A549 (cell line): ENCODE measurements at regions not wholly inside any gene's neighbourhood (a gene's known extent, or its start where the extent isn't known, plus 50 kb on each side); places are given as distances from the start of the nearest gene placed in this dataset.

Source experiments
- ESRRA ChIP-seq: fragments of 150-350 bp; IDR thresholded peaks from 2 replicates; pipeline ENCODE4 v1.6.1; 2014; ENCODE audit warnings: mild to moderate bottlenecking, low read length, borderline replicate concordance
- HDAC2 ChIP-seq: fragments of 200-600 bp; sonication (generic); IDR thresholded peaks from 2 replicates; pipeline ENCODE4 v1.6.1; 2016
- JUN ChIP-seq, 2 experiments: fragments of >200 bp; sonication (Bioruptor Twin); formaldehyde crosslinking; IDR thresholded peaks; 2 replicates in 1 of 2; 3 replicates in 1 of 2; pipeline ENCODE4 v1.6.1; 2016 to 2017
- KDM5A ChIP-seq: fragments of 200-600 bp; sonication (generic); IDR thresholded peaks from 2 replicates; pipeline ENCODE4 v1.6.1; 2016; ENCODE audit warnings: antibody characterized with exemption, mild to moderate bottlenecking
- MAFK ChIP-seq: fragments of 450-650 bp; IDR thresholded peaks from 2 replicates; pipeline ENCODE4 v1.6.1; 2014; ENCODE audit not compliant: partially characterized antibody
- MYC ChIP-seq: IDR thresholded peaks from 2 replicates; pipeline ENCODE4 v1.6.1; 2012; ENCODE audit warnings: mild to moderate bottlenecking, inconsistent platforms, low read length, improper control_type of control experiment, borderline replicate concordance
- NFE2L2 ChIP-seq: fragments of 150-350 bp; conservative IDR thresholded peaks from 2 replicates; pipeline ENCODE4 v1.6.1; 2014; ENCODE audit warnings: low read length
- TP53 ChIP-seq: fragments of 250-450 bp; sonication (Bioruptor Pico); IDR thresholded peaks from 2 replicates; pipeline ENCODE4 v1.5.0; 2021; ENCODE audit warnings: mild to moderate bottlenecking, moderate library complexity
- TF ChIP-seq, protein P1 (sequence below): fragments of >200 bp; sonication (Bioruptor Twin); formaldehyde crosslinking; IDR thresholded peaks from 3 replicates; pipeline ENCODE4 v1.5.1; 2016
- TF ChIP-seq, protein P2 (sequence below): IDR thresholded peaks from 2 replicates; pipeline ENCODE4 v1.6.1; 2012

DNA sequence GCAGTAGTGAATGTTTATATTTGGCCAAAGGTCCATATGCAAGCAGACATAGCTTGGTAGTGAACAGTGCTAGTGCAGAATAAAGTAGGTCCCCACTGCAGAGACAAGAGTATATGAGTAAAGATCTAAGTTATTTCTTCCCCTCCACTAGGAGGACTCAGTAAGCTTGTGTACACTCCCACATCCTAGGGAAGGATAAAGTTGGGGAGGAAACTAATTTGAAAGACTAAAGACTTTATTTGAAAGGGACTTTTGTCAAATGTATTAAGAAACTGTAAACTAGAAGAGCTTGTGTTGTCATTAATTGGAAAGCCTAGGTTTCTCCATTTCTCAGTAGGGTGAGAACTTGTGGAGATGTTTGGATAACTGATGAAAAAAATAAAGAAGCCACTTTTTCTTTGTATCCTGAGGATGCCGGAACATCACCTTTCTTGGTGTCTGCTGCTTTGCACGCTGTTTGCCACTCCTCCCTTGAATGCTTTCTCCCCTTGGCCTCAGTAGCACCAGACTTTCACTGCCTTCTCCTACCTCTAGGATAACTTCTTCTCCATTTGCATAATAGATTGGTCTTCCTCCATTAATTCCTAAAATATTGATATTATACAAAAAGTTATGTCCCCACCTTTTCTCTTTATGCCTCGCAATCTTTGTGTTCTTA lies 329.0 kb downstream of the PARP8 start:
- TF ChIP-seq MYC: no peak
- no peak for TF ChIP-seq KDM5A
- TF ChIP-seq, protein P1, sequence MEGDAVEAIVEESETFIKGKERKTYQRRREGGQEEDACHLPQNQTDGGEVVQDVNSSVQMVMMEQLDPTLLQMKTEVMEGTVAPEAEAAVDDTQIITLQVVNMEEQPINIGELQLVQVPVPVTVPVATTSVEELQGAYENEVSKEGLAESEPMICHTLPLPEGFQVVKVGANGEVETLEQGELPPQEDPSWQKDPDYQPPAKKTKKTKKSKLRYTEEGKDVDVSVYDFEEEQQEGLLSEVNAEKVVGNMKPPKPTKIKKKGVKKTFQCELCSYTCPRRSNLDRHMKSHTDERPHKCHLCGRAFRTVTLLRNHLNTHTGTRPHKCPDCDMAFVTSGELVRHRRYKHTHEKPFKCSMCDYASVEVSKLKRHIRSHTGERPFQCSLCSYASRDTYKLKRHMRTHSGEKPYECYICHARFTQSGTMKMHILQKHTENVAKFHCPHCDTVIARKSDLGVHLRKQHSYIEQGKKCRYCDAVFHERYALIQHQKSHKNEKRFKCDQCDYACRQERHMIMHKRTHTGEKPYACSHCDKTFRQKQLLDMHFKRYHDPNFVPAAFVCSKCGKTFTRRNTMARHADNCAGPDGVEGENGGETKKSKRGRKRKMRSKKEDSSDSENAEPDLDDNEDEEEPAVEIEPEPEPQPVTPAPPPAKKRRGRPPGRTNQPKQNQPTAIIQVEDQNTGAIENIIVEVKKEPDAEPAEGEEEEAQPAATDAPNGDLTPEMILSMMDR: no peak
- TF ChIP-seq, protein P2, sequence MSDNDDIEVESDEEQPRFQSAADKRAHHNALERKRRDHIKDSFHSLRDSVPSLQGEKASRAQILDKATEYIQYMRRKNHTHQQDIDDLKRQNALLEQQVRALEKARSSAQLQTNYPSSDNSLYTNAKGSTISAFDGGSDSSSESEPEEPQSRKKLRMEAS: no peak
- no peak for TF ChIP-seq MAFK
- no peak for TF ChIP-seq ESRRA
- TF ChIP-seq JUN (IDR thresholded peaks at IDR 0.05): no peak
- no peak for TF ChIP-seq NFE2L2
- TF ChIP-seq TP53 (CRISPR knock-in tag): no peak
- TF ChIP-seq HDAC2: no peak
